Kidney (tissue), 13 donors: ENCODE measurements at regions not wholly inside any gene's neighbourhood (a gene's known extent, or its start where the extent isn't known, plus 50 kb on each side); places are given as distances from the start of the nearest gene placed in this dataset.

ENCODE experiments used
- DNase-seq, 5 donors: peaks; one replicate each; pipeline ENCODE4 v3.0.0-alpha.2; 2013 to 2020
- FAIRE-seq: peaks from 2 replicates; lab custom pipeline; 2012; peaks lifted over from hg19 to GRCh38; lab: Jason Lieb, UNC
- H3K27ac ChIP-seq, 2 donors: one replicate each; pipeline ENCODE4 v1.7.0; 2013; ENCODE audit warnings: low read depth in 2 of 2, low read length in 2 of 2, inconsistent platforms in 1 of 2
- H3K27me3 ChIP-seq: one replicate; pipeline ENCODE4 v1.7.1; 2013; ENCODE audit warnings: low read length, inconsistent platforms; ENCODE audit not compliant: control insufficient read depth, insufficient read depth
- H3K36me3 ChIP-seq, 3 donors: one replicate each; pipeline versions ENCODE4 v1.7.0 to v1.7.1; 2013; ENCODE audit warnings: low read length in 3 of 3, control low read depth in 1 of 3, inconsistent platforms in 1 of 3; ENCODE audit not compliant: insufficient read depth in 3 of 3, control insufficient read depth in 2 of 3
- H3K4me1 ChIP-seq, 3 donors: one replicate each; pipeline versions ENCODE4 v1.7.0 to v1.7.1; 2013; ENCODE audit warnings: low read length in 3 of 3, inconsistent platforms in 1 of 3, low read depth in 1 of 3; ENCODE audit not compliant: control insufficient read depth in 2 of 3, insufficient read depth in 2 of 3
- H3K4me3 ChIP-seq, 3 donors: one replicate each; pipeline versions ENCODE4 v1.7.0 to v1.8.1; 2013; ENCODE audit warnings: low read length in 3 of 3, control low read depth in 1 of 3, inconsistent platforms in 1 of 3
- H3K9ac ChIP-seq, 3 donors: one replicate each; pipeline versions ENCODE4 v1.7.0 to v1.7.1; 2013; ENCODE audit warnings: low read length in 3 of 3, control low read depth in 1 of 3, inconsistent platforms in 1 of 3
- H3K9me3 ChIP-seq, 3 donors: one replicate each; pipeline versions ENCODE4 v1.7.0 to v1.7.1; 2013; ENCODE audit warnings: low read length in 3 of 3, control low read depth in 1 of 3, inconsistent platforms in 1 of 3; ENCODE audit not compliant: control insufficient read depth in 2 of 3, insufficient read depth in 1 of 3
- CTCF ChIP-seq: IDR thresholded peaks from 3 replicates; pipeline ENCODE4 v1.5.1; 2012; ENCODE audit warnings: mild to moderate bottlenecking, moderate library complexity, borderline replicate concordance; ENCODE audit not compliant: insufficient read depth; ENCODE audit errors: extremely low read depth
- intact Hi-C: fragments of 100-400 bp; cut with DNase I; formaldehyde crosslinking; loops from one replicate; pipeline ENCODE4 v1.11.1; 2022
- donor health status: control.
- donor health status: control.
- donor health status: control.
- donor health status: control.
- donor health status: control.
- donor health status: DM: yes; HTN: yes; CAD: no.
- donor health status: Normal renal cell carcinoma (clear cell type).

GRCh38 chr17:27082023-27082774, 211.7 kb upstream of the WSB1 start:
- TF ChIP-seq CTCF: no peak
- Histone ChIP-seq H3K4me3 (no peak overlapping the region), H3K9me3 (no peaks in the 10 kb centered on the region), H3K9ac (no peak overlapping the region), H3K27me3 (no peaks in the 10 kb centered on the region), H3K4me1 (no peaks in the 10 kb centered on the region), H3K36me3 (no peaks in the 10 kb centered on the region), H3K27ac (no peak overlapping the region)
- FAIRE-seq: no peak
- intact Hi-C loops: no loop called here
- no peak for DNase-seq

GRCh38 chr17:27082775-27083154, 211.1 kb upstream of the WSB1 start:
- intact Hi-C loops: no loop called here
- no peaks in the 10 kb centered on the region for H3K9me3 ChIP-seq
- no peak overlapping the region for H3K9ac ChIP-seq
- FAIRE-seq: no peak
- H3K27me3 ChIP-seq: no peaks in the 10 kb centered on the region
- no peaks in the 10 kb centered on the region for H3K4me1 ChIP-seq
- no peak for DNase-seq
- no peak overlapping the region for H3K4me3 ChIP-seq
- no peak overlapping the region for H3K27ac ChIP-seq
- no peak for TF ChIP-seq CTCF
- H3K36me3 ChIP-seq: no peaks in the 10 kb centered on the region

- TF ChIP-seq CTCF: no peak
These were observed 210.3 kb upstream of the WSB1 start for GRCh38 chr17:27083408-27084185.

More at GRCh38 chr17:27083408-27084185, 210.3 kb upstream of the WSB1 start:
- H3K4me3 ChIP-seq: no peak overlapping the region
- H3K27ac ChIP-seq: no peak overlapping the region
- H3K36me3 ChIP-seq: no peaks in the 10 kb centered on the region
- no peaks in the 10 kb centered on the region for H3K4me1 ChIP-seq
- FAIRE-seq (no peak), DNase-seq (no peak)
- no peaks in the 10 kb centered on the region for H3K9me3 ChIP-seq
- H3K27me3 ChIP-seq: no peaks in the 10 kb centered on the region
- intact Hi-C loops: no loop called here
- no peak overlapping the region for H3K9ac ChIP-seq
